ENCODE measurements at regions not wholly inside any gene's neighbourhood (a gene's known extent, or its start where the extent isn't known, plus 50 kb on each side); places are given as distances from the start of the nearest gene placed in this dataset.

GRCh38 chr2:43132683-43133301 lies 93.6 kb downstream of the ZFP36L2 start:
- no peak for DNase-seq (ENCODE audit: low read depth, low spot score)
- H3K4me3 ChIP-seq, result no peak overlapping the region
- RAD21 ChIA-PET (ENCODE audit: unreplicated experiment), result interaction anchor here (0.8 to 8.7 kb wide), 12 partner anchors 17 to 352 kb away, joined by 3 to 151 read pairs (median 5); partner anchors contain the start of gene ZFP36L2
- H3K79me2 ChIP-seq (ENCODE audit: control insufficient read depth, insufficient read depth, low read length), result no peaks in the 10 kb centered on the region
- peak overlapping the region; percentile 73 for H2AFZ ChIP-seq (ENCODE audit: control insufficient read depth, low read depth, low read length)
- intact Hi-C loops (cut with micrococcal nuclease; ENCODE audit: unreplicated experiment) (no loop called here), in situ Hi-C loops (cut with MboI) (no loop called here)
- WGBS (ENCODE audit: insufficient coverage, insufficient replicate concordance, low lambda C conversion rate, missing lambda C conversion rate), result 43% methylated on average over 9 of the region's 12 CpGs
- no peaks in the 10 kb centered on the region for H4K20me1 ChIP-seq (ENCODE audit: control insufficient read depth, insufficient read depth)
- H3K4me2 ChIP-seq (ENCODE audit: control insufficient read depth, insufficient read depth), result peak overlapping the region; percentile 23; the same call in 1 of the 2 replicates
- ATAC-seq, result no peak
- TF ChIP-seq POLR2AphosphoS5 (IDR thresholded peaks at IDR 0.05; ENCODE audit: low read length), result no peak
- TF ChIP-seq MXI1 (IDR thresholded peaks at IDR 0.05; ENCODE audit: low read depth, low read length), result no peak
- TF ChIP-seq JUNB (IDR thresholded peaks at IDR 0.05), result no peak
- no peak for TF ChIP-seq STAT1 (conservative IDR thresholded peaks at IDR 0.05)
- TF ChIP-seq EED (IDR thresholded peaks at IDR 0.05; ENCODE audit: low read depth), result no peak
- no peak for TF ChIP-seq ZNF207 (IDR thresholded peaks at IDR 0.05; ENCODE audit: borderline replicate concordance)
- no peak for TF ChIP-seq NFYA (IDR thresholded peaks at IDR 0.05; ENCODE audit: borderline replicate concordance, low read depth, low read length)
- no peak for TF ChIP-seq JUND (IDR thresholded peaks at IDR 0.05; ENCODE audit: low read depth, low read length)
- TF ChIP-seq BRCA1 (IDR thresholded peaks at IDR 0.05; ENCODE audit: low read depth, low read length), result no peak
- TF ChIP-seq RCOR1 (conservative IDR thresholded peaks at IDR 0.05; ENCODE audit: low read depth, low read length), result no peak
- no peak for TF ChIP-seq SIN3A (IDR thresholded peaks at IDR 0.05; ENCODE audit: low read depth, low read length)
- TF ChIP-seq CBFB (IDR thresholded peaks at IDR 0.05; ENCODE audit: low read depth), result no peak
- peaks cover 57% of the 10 kb centered on the region for H3K4me1 ChIP-seq (ENCODE audit: control insufficient read depth, insufficient read depth, low read length)
- no peaks in the 10 kb centered on the region for H3K9me3 ChIP-seq (replicated peaks; ENCODE audit: control insufficient read depth, insufficient read depth, low read length)
- no peak for FAIRE-seq
- H3K36me3 ChIP-seq (ENCODE audit: control insufficient read depth in 2 of 2, insufficient read depth in 2 of 2, low read length in 1 of 2), result no peaks in the 10 kb centered on the region
- CTCF ChIA-PET, result interaction anchor here (0.7 to 9.7 kb wide), 10 partner anchors 25 to 406 kb away, joined by 3 to 132 read pairs (median 5); partner anchors contain the start of gene ZFP36L2
- H3K9ac ChIP-seq (ENCODE audit: control insufficient read depth, insufficient read depth, low read length), result no peak overlapping the region
- no TSS peak for BruUV-seq (replicated peaks)
- no peaks in the 10 kb centered on the region for H3K27me3 ChIP-seq (replicated peaks in 1 of 2; ENCODE audit: control insufficient read depth in 2 of 2, insufficient read depth in 2 of 2, low read length in 1 of 2)
- POLR2A ChIA-PET, result interaction anchor here (4.3 kb wide), 1 partner anchor 96 kb away, joined by 17 read pairs; no protein-coding TSS in a partner anchor
- SMC1A ChIA-PET (ENCODE audit: uncharacterized antibody, unreplicated experiment), result interaction anchor here (1.1 to 13.3 kb wide), 12 partner anchors 35 to 444 kb away, joined by 3 to 170 read pairs (median 6); partner anchors contain the start of gene ZFP36L2
- peak overlapping the region; percentile 21; the same call in 1 of the 2 replicates for H3K27ac ChIP-seq (ENCODE audit: control insufficient read depth, insufficient read depth)
